Motor neuron (in vitro differentiated cells): ENCODE measurements at regions not wholly inside any gene's neighbourhood (a gene's known extent, or its start where the extent isn't known, plus 50 kb on each side); places are given as distances from the start of the nearest gene placed in this dataset.

Experiments
- ATAC-seq, 8 experiments: fragments of 200-7000 bp; cut with Tn5 transposase; replicated peaks in 6 of 8; 2 replicates each; pipeline ENCODE4 v1.8.0; 2021; ENCODE audit warnings: mild to moderate bottlenecking in 8 of 8, moderate library complexity in 8 of 8
- H3K27ac ChIP-seq, 2 donors: fragments of 250-450 bp; sonication (Bioruptor Pico); 2 replicates each; pipeline ENCODE4 v1.9.0; 2021; ENCODE audit warnings: antibody characterized with exemption in 2 of 2, mild to moderate bottlenecking in 2 of 2, moderate library complexity in 1 of 2
- H3K4me1 ChIP-seq, 2 donors: fragments of 250-450 bp; sonication (Bioruptor Pico); replicated peaks in 1 of 2; 2 replicates each; pipeline ENCODE4 v1.6.1; 2021; ENCODE audit warnings: antibody characterized with exemption in 2 of 2, mild to moderate bottlenecking in 2 of 2, moderate library complexity in 1 of 2
- H3K4me3 ChIP-seq, 5 donors: fragments of 250-450 bp; sonication (Bioruptor Pico); 2 replicates each; pipeline ENCODE4 v1.9.0; 2021; ENCODE audit warnings: antibody characterized with exemption in 5 of 5, mild to moderate bottlenecking in 5 of 5, moderate library complexity in 4 of 5
- WGBS, 10 experiments: fragments of 450-650 bp; shearing (Covaris generic); methylation state at CpG; one replicate each; pipeline ENCODE4 v1.0.0; 2022; 5-methylcytosine and 5-hydroxymethylcytosine counted together
- in situ Hi-C, 9 experiments: fragments of 400-800 bp; cut with MboI; loops; one replicate each; pipeline ENCODE4 v1.15.0; 2021; ENCODE audit warnings: low sequenced_read_pairs in 9 of 9, low pct_unique_long_range_greater_than_20kb in 2 of 9; ENCODE audit not compliant: unreplicated experiment in 9 of 9

DNA sequence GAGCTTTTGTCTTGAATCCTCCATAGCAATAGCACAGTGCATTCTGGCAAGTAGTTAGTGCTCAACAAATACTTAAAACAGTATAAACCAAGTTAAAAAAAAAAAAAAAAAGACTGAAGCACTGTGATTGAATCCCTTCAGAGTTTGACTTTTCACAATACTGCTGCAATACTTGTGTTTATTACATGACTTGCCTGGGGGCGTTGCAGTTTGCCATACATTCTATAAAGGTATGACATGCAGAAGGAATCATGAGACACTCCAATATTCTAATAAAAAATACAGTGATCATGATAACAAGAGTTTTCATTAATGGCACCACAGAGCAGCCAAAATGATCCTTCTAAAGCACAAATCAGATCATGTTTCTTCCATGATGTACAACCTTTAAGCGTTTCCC lies 205.0 kb upstream of the CDKN3 start:
- no peak overlapping the region for H3K4me3 ChIP-seq
- 50 to 100% (median 83%) methylated on average over 1 to 2 of the region's 2 CpGs; no CpG with 5 or more reads in 1 of the 10 experiments for WGBS, 10 experiments
- no peak overlapping the region for H3K27ac ChIP-seq
- in situ Hi-C loops: loop anchor here in 1 of 9 experiments (25.0 kb wide), 1 partner anchor 145 kb away; no protein-coding TSS in a partner anchor
- no peak for ATAC-seq
- peaks cover 6 to 10% of the 10 kb centered on the region in 2 donors for H3K4me1 ChIP-seq

DNA sequence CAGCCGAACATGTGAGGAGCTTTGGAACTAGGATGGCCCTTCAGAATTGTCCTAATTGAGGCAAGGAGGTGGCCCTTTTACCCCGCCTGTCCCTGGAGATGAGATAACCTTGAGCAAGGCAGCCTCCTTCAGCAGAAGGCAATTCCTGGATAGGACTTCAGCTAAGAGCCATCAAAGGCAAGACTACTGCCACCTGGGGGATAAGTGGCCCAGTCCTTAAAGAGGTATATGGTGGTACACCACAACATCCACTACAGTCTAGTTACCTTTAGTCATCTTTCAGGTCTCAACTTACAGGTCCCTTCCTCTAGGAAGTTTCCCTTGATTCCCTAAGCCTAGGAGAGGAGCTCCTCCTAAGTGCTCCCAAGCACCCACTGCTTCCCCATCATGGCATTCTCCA lies 204.2 kb upstream of the CDKN3 start:
- Histone ChIP-seq H3K27ac (no peak overlapping the region), H3K4me3 (no peak overlapping the region), H3K4me1 (peaks cover 3 to 7% of the 10 kb centered on the region in 2 donors)
- in situ Hi-C loops: loop anchor here in 1 of 9 experiments (25.0 kb wide), 1 partner anchor 145 kb away; no protein-coding TSS in a partner anchor
- no peak for ATAC-seq
- WGBS, 10 experiments: 0 to 86% (median 70%) methylated on average over 1 to 2 of the region's 2 CpGs; no CpG with 5 or more reads in 7 of the 10 experiments

DNA sequence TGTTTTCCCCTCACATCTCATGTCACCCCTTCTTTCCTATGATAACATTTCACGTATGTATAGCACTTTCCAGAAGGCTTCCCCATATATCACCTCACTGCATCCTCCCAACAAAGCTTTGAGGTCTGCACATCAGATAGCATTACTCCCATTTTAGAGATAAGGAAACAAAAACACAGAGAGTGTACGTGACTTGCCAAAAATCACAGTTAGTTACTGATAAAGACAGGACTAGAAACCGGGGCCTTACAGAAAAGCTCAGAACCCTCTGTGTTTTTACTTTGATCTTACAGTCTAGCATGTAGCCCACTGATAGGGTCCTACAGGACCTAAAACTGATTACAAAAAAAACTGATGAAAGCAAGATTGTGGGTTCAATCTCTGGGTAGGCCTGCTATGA lies 202.9 kb upstream of the CDKN3 start:
- Histone ChIP-seq H3K4me3 (no peak overlapping the region), H3K4me1 (peaks cover 3 to 7% of the 10 kb centered on the region in 2 donors), H3K27ac (no peak overlapping the region)
- in situ Hi-C loops: loop anchor here in 1 of 9 experiments (25.0 kb wide), 1 partner anchor 143 kb away; no protein-coding TSS in a partner anchor
- ATAC-seq: no peak
- 40 to 100% (median 71%) methylated on average over 1 to 3 of the region's 3 CpGs for WGBS, 10 experiments

DNA sequence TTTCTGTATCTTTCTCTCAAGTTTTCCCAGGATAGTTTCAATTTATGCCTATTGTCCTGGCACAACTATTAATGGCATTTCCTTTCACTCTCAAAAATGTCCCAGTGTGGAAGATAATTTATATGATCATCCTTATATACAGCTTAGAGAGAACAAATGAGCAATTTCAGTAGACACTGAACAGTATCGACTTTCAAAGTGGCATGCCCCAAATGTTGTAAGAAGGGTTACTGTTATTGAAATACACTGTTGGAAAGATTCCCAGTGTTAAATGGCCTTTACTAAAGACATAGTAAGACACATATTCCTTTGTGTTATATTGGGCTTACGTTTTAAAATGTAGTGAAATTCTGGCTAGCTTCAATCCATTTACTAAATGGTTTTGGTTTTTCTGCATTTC lies 202.3 kb upstream of the CDKN3 start:
- peaks cover 3 to 4% of the 10 kb centered on the region in 2 donors for H3K4me1 ChIP-seq
- in situ Hi-C loops: loop anchor here in 1 of 9 experiments (25.0 kb wide), 1 partner anchor 143 kb away; no protein-coding TSS in a partner anchor
- no peak overlapping the region for H3K27ac ChIP-seq
- ATAC-seq: no peak
- 34 to 100% (median 84%) methylated on average over 1 to 2 of the region's 2 CpGs for WGBS, 10 experiments
- H3K4me3 ChIP-seq: no peak overlapping the region

DNA sequence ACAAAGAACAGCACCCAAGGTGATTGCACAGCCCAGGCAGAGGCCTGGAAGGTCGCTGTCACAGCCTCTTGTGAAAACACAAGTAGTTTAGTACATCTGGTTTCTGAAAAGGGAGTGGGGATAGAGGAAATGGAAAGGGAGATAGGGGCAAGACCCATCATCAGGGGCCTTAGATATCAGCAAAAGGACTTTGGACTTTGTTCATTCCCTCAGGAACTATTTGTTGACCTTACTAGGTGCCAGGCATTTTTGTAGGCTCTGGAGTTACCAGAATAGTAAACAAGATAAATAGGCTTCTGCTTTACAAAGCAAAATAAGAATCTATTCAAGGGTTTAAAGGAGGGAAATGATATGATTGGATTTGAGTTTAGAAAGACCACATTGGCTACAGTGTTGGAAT lies 199.4 kb upstream of the CDKN3 start:
- ATAC-seq: no peak
- in situ Hi-C loops: loop anchor here in 1 of 9 experiments (25.0 kb wide), 1 partner anchor 140 kb away; no protein-coding TSS in a partner anchor
- 0 to 75% (median 53%) methylated on average over 1 of the region's 1 CpG; no CpG with 5 or more reads in 6 of the 10 experiments for WGBS, 10 experiments
- Histone ChIP-seq H3K4me3 (no peak overlapping the region), H3K4me1 (no peaks in the 10 kb centered on the region), H3K27ac (no peak overlapping the region)

DNA sequence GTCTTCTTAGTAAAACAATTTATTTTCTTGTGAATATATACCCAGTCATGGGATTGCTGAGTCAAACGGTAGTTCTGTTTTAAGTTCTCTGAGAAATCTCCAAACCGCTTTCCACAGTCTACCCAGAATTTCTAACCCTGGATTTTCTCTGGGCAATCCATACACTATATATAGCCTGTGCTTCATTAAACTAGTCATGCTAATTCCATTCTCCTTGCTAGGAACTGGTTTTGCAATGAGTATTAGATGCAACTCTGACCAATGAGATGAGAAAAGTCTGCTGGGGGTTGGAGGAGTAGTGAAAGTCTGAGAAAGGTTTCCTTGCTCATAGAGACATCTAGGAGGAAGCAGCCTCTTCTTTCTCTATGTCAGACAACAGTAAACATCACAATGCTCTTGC lies 196.1 kb upstream of the CDKN3 start:
- Histone ChIP-seq H3K4me3 (no peak overlapping the region), H3K4me1 (no peaks in the 10 kb centered on the region), H3K27ac (no peak overlapping the region)
- ATAC-seq: no peak
- in situ Hi-C loops: no loop called here
- WGBS, 10 experiments: 11 to 100% (median 100%) methylated on average over 1 to 2 of the region's 2 CpGs; no CpG with 5 or more reads in 2 of the 10 experiments

DNA sequence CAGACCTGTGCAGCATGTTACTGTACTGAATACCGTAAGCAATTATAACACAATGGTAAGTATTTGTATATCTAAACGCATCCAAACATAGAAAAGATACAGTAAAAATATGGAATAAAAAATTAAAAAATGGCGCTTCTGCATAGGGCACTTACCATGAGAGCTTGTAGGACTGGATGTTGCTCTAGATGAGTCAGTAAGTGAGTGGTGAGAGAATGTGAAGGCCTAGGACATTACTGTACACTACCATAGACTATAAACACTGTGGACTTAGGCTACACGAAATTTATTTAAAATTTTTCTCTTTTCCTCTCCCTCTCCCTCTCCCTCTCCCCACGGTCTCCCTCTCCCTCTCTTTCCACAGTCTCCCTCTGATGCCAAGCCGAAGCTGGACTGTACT lies 194.5 kb upstream of the CDKN3 start:
- no peak overlapping the region for H3K4me3 ChIP-seq
- H3K4me1 ChIP-seq: peaks cover 0 to under 1% of the 10 kb centered on the region in 2 donors
- 75 to 100% (median 93%) methylated on average over 1 to 4 of the region's 6 CpGs; no CpG with 5 or more reads in 1 of the 10 experiments for WGBS, 10 experiments
- ATAC-seq: no peak
- no peak overlapping the region for H3K27ac ChIP-seq
- in situ Hi-C loops: no loop called here

DNA sequence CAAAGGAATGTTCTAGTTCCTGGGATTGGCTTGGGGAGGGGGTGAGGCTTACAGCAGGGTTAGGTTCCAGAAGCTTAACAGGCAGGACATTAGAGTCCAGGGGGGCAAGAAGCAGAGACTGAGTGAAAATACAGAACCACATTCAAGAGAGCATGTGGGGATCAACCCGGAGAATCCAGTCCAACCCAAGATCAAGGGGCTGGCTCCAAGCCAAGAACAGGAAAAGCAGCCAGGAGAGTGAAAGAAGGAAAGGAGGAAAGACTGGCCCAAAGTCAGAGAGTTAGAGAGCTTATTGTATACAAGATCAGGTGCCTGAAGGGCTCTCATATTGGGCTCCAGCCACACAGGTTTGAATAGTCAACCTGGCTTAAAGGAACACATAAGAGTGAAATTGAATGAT lies 190.3 kb upstream of the CDKN3 start:
- H3K4me1 ChIP-seq: peaks cover 0 to 16% of the 10 kb centered on the region in 2 donors
- no peak overlapping the region for H3K27ac ChIP-seq
- no peak for ATAC-seq
- no peak overlapping the region for H3K4me3 ChIP-seq
- 0 to 86% (median 50%) methylated on average over 1 of the region's 1 CpG; no CpG with 5 or more reads in 4 of the 10 experiments for WGBS, 10 experiments
- in situ Hi-C loops: no loop called here

DNA sequence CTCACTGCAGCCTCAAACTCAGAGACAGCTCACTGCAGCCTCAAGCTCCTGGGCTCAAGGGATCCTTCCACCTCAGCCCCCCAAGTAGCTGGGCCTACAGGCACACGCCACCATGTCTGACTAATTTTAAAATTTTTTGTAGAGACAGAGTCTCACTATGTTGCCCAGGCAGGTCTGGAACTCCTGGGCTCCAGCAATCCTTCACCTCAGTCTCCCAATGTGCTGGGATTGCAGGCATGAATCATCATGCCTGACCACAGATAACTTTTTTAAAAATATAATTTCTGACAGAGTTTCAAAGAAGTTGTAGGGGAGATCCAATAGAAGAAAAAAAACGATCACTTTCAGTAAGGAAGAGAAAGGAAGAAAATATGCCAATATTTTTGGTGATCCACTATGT lies 189.7 kb upstream of the CDKN3 start:
- no peak overlapping the region for H3K4me3 ChIP-seq
- ATAC-seq: no peak
- H3K4me1 ChIP-seq: peaks cover 0 to 16% of the 10 kb centered on the region in 2 donors
- WGBS, 10 experiments: 0 to 80% (median 62%) methylated on average over 1 to 2 of the region's 2 CpGs
- in situ Hi-C loops: no loop called here
- H3K27ac ChIP-seq: no peak overlapping the region

DNA sequence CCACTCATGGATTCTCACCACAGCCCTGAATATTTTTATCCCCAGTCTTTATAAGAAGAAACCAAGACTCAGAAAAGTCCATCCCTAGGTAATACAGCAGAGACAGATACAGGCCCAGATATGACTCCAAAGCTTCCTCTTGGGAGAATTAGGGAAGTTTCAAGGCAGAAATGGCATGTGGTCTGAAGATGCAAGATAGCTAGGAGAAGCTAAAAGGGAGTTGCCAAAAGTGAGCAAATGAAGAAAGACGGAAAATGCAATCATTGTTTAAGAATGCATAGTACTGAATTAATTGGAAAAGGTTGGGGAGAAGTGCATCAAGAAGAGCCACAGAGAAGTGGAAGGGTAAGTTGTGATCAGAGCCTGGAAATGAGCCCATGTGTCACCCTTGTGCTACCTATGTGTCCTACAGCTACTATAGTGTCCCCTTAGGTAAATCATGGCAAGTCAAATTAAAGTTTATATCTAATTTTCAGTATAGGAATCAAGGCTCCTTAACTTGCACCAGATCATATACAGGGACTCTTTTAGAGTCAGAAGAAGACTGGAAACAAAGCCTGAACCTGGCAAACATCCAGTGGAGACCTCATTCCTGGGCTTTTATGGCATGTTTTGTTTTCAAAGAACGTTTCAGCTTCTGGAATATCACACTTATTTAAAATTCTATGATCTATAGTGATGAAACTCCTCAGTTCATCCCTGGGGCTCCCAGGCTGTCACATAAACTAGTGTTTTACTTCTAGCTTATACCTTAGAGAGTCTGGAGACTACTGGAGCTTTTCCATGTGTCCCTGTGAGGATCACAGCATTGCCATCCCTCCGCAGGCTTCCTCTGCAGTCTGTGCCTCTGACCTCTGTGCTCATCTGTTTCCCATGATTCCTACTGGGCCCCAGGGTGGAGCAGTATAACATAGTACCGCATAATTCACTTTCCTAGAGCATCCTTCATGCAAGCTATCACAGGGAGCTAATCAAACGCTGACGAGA lies 189.0 kb upstream of the CDKN3 start:
- no peak overlapping the region for H3K4me3 ChIP-seq
- H3K4me1 ChIP-seq: peaks cover 0 to 16% of the 10 kb centered on the region in 2 donors

DNA sequence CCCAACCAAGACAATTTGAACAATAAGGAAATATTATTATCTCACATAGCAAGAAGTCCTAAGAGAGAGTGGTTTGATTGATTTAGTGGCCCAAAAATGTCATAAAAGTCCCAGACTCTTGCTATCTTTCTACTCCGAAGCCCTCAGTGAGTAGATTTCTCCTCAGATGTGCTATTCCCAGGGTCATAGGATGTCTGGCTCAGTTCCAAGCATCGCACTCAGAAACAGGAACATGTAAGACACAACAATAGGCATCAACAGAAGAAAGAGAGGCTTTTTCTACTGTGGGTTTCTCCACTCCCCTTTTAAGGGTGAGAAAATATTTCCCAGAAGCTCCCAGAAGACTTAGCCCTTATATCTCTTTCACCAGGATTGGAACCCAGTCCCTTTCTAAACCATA lies 188.1 kb upstream of the CDKN3 start:
- WGBS, 10 experiments: 0 to 100% (median 100%) methylated on average over 1 to 2 of the region's 2 CpGs; no CpG with 5 or more reads in 3 of the 10 experiments
- in situ Hi-C loops: no loop called here
- peaks cover 0 to 16% of the 10 kb centered on the region in 2 donors for H3K4me1 ChIP-seq

More for the DNA sequence above, 189.0 kb upstream of the CDKN3 start:
- 6 to 86% (median 54%) methylated on average over 2 to 6 of the region's 6 CpGs for WGBS, 10 experiments
- in situ Hi-C loops: no loop called here
- H3K27ac ChIP-seq: no peak overlapping the region
- ATAC-seq: peak; percentile 26 to 99 (median 92)

DNA sequence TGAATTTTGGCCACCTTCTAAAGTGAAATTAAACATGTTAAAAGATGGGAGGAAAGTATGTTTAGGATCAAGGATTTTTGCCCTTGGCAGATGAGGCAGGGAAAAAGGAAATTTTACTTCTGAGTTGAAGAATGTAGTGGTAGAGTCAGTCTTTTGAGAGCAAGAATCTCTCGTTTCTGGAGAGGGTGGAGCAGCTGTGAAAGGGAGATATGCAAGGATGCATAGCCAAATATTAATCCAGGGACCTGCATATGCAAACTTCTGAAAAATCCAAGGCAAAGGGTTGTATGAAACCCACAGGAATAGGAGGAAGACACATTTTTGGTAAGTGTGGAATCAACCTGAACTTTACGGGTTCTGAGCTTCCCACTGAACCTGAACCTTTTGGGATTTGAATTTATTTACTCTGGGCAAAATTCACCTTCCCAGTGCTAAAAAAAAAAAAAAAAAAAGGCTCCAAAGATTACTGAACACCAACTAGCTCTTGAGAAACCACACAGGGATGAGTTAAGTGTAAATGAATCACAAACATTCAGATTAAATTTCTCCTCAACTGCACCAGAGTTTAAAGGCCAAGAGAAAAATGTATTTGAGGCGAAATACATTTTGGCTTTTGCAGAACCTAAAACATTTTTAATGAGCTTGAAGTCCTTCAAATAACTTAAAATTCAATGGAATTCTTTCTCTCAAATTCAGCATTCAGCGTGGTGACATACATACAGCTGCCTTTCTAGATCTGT lies 187.1 kb upstream of the CDKN3 start:
- Histone ChIP-seq H3K4me3 (no peak overlapping the region), H3K27ac (no peak overlapping the region), H3K4me1 (peaks cover 0 to 16% of the 10 kb centered on the region in 2 donors)
- in situ Hi-C loops: no loop called here
- 6 to 100% (median 68%) methylated on average over 1 to 4 of the region's 4 CpGs for WGBS, 10 experiments
- ATAC-seq: peak in 3 of 8 experiments; percentile 54 to 80 (median 62)

More for the DNA sequence above, 188.1 kb upstream of the CDKN3 start:
- ATAC-seq: no peak
- H3K27ac ChIP-seq: no peak overlapping the region
- no peak overlapping the region for H3K4me3 ChIP-seq
